Panc1 (cell line): ENCODE measurements at regions not wholly inside any gene's neighbourhood (a gene's known extent, or its start where the extent isn't known, plus 50 kb on each side); places are given as distances from the start of the nearest gene placed in this dataset.

Source experiments
- ATAC-seq: fragments of 200-7000 bp; cut with Tn5 transposase; 2 replicates; pipeline ENCODE4 v1.9.1; 2020; ENCODE audit warnings: mild to moderate bottlenecking, moderate library complexity
- BruUV-seq: library from RNA; stranded (reverse); fragments of 400-500 nt; replicated peaks from 2 replicates; lab custom pipeline; 2021; lab: Mats Ljungman, UMichigan
- CTCF ChIA-PET: fragments of 300-600 bp; sonication (Branson Sonifier 250); formaldehyde crosslinking; loops from one replicate; lab custom pipeline; 2022; ENCODE audit warnings: antibody characterized with exemption; lab: Charles Lee
- POLR2A ChIA-PET: fragments of 300-600 bp; sonication (Branson Sonifier 250); formaldehyde crosslinking; loops from one replicate; lab custom pipeline; 2022; ENCODE audit warnings: antibody characterized with exemption; lab: Charles Lee
- DNase-seq: peaks from one replicate; pipeline ENCODE4 v3.0.0-alpha.2; 2010; ENCODE audit warnings: low read depth, low spot score
- H3K27ac ChIP-seq: 2 replicates; pipeline ENCODE4 v1.5.1; 2011; ENCODE audit warnings: mild to moderate bottlenecking, low read length, inconsistent platforms
- H3K27me3 ChIP-seq: fragments of 200-500 bp; sonication (Bioruptor generic); 2 replicates; pipeline ENCODE4 v1.6.0; 2014; ENCODE audit warnings: low read length, inconsistent platforms; ENCODE audit not compliant: control insufficient read depth, insufficient read depth
- H3K36me3 ChIP-seq: fragments of 200-500 bp; sonication (Bioruptor generic); 2 replicates; pipeline ENCODE4 v1.5.1; 2014; ENCODE audit warnings: inconsistent platforms, mild to moderate bottlenecking, low read length, moderate library complexity; ENCODE audit not compliant: control insufficient read depth, insufficient read depth
- H3K4me1 ChIP-seq: 2 replicates; pipeline ENCODE4 v1.5.1; 2011; ENCODE audit warnings: inconsistent platforms, mild to moderate bottlenecking, low read length, moderate library complexity; ENCODE audit not compliant: control insufficient read depth, insufficient read depth
- H3K4me3 ChIP-seq, 2 experiments: 2 replicates each; pipeline ENCODE4 v1.5.1; 2011 to 2012; ENCODE audit warnings: low read depth in 2 of 2, low read length in 2 of 2, mild to moderate bottlenecking in 2 of 2, inconsistent platforms in 1 of 2, moderate library complexity in 1 of 2
- H3K9me3 ChIP-seq: fragments of 200-500 bp; sonication (Bioruptor generic); 2 replicates; pipeline ENCODE4 v1.5.1; 2014; ENCODE audit warnings: low read depth, mild to moderate bottlenecking, inconsistent platforms, low read length, moderate library complexity; ENCODE audit not compliant: control insufficient read depth, insufficient read depth
- CTCF ChIP-seq: fragments of 450-650 bp; IDR thresholded peaks from 2 replicates; pipeline ENCODE4 v1.5.1; 2017; ENCODE audit warnings: mild to moderate bottlenecking
- POLR2AphosphoS5 ChIP-seq: IDR thresholded peaks from 2 replicates; pipeline ENCODE4 v1.6.1; 2012; ENCODE audit warnings: mild to moderate bottlenecking, low read depth, low read length, moderate library complexity
- REST ChIP-seq, 2 experiments: IDR thresholded peaks; 2 replicates each; pipeline ENCODE4 v1.6.1; 2011 to 2012; ENCODE audit warnings: low read depth in 2 of 2, control low read depth in 1 of 2, low read length in 1 of 2, mild to moderate bottlenecking in 1 of 2, moderate library complexity in 1 of 2; ENCODE audit not compliant: insufficient read depth in 1 of 2
- SIN3A ChIP-seq: IDR thresholded peaks from 2 replicates; pipeline ENCODE4 v1.6.1; 2012; ENCODE audit warnings: low read depth, mild to moderate bottlenecking, low read length, moderate library complexity, borderline replicate concordance; ENCODE audit not compliant: insufficient read depth
- TCF7L2 ChIP-seq: IDR thresholded peaks from 2 replicates; pipeline ENCODE4 v1.6.1; 2011; ENCODE audit warnings: mild to moderate bottlenecking, low read depth, low read length, inconsistent platforms
- in situ Hi-C: cut with HindIII; loops from 2 replicates; pipeline ENCODE4 v1.10.0; 2016; ENCODE audit warnings: low sequenced_read_pairs, low pct_unique_long_range_greater_than_20kb
- intact Hi-C: fragments of 100-400 bp; cut with micrococcal nuclease; formaldehyde crosslinking; loops from one replicate; pipeline ENCODE4 v1.10.0; 2022; ENCODE audit not compliant: unreplicated experiment

DNA sequence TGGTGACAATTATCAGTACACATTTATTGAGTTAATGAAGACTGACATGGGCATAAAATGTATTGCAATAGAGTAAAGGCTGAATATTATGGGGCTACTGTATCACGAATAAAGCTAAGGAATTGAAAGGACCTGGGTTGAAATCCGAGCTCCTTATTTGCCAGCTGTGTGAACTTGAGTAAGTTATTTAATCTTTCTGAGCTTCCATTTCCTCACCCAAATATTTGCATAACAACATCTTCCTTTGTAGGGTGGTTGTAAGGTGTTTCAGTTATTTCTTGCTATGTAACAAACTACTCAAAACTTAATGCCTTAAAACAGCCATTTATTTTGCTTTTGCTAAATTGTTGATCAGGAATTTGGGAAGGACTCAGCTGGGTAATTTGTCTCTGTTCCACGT lies 111.1 kb upstream of the TSC22D2 start:
- H3K27me3 ChIP-seq: no peaks in the 10 kb centered on the region
- POLR2A ChIA-PET: no interaction called here
- H3K4me3 ChIP-seq: no peak overlapping the region
- TF ChIP-seq TCF7L2: no peak
- peak overlapping the region; percentile 71 for H3K27ac ChIP-seq
- peaks cover 30% of the 10 kb centered on the region for H3K4me1 ChIP-seq
- in situ Hi-C loops (no loop called here), intact Hi-C loops (no loop called here)
- DNase-seq (no peak), ATAC-seq (no peak)
- no TSS peak for BruUV-seq
- CTCF ChIA-PET: interaction anchor here (0.6 kb wide), 1 partner anchor 9 kb away, joined by 8 read pairs; no protein-coding TSS in a partner anchor
- no peaks in the 10 kb centered on the region for H3K36me3 ChIP-seq
- peaks cover 6% of the 10 kb centered on the region; the same call in 1 of the 2 replicates for H3K9me3 ChIP-seq

DNA sequence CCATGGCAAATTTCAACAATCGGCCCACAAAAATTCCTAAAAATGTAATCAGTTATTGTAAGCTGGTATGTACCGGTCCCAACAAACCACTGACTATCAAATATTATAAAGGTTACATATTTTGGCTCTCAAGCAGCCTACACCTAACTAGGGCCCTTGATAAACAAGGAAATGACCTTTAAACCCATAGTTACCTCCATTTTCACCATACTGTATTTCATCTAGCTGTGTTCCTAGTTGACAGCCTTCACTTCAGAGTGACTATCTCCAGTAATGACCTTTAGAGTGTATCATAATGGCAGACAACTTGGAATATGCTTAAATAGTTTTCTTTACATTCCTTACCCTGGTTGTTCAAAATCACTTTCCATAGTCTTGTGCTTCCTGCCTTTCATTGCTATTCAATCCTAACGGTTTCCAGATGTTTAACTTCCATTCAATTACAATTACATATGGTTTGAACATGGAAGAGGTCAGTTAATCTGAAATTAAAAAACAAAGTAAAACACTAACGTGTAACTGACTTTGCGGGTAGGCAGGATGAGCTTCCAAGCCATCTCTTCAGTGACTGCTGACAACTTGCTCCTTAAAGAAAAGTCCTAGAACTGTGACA lies 111.9 kb upstream of the TSC22D2 start:
- no peaks in the 10 kb centered on the region for H3K36me3 ChIP-seq
- ATAC-seq (no peak), DNase-seq (no peak)
- H3K4me3 ChIP-seq: no peak overlapping the region
- in situ Hi-C loops: no loop called here
- peaks cover 23% of the 10 kb centered on the region for H3K4me1 ChIP-seq
- TF ChIP-seq SIN3A (no peak), POLR2AphosphoS5 (no peak)
- BruUV-seq: no TSS peak
- intact Hi-C loops: no loop called here
- no peaks in the 10 kb centered on the region for H3K27me3 ChIP-seq
- CTCF ChIA-PET: interaction anchor here (0.6 to 1.0 kb wide), 2 partner anchors 9 to 10 kb away, joined by 3 to 8 read pairs; no protein-coding TSS in a partner anchor
- POLR2A ChIA-PET: no interaction called here
- peaks cover 6% of the 10 kb centered on the region; the same call in 1 of the 2 replicates for H3K9me3 ChIP-seq
- peak overlapping the region; percentile 71; the same call in 1 of the 2 replicates for H3K27ac ChIP-seq

- no peak overlapping the region for H3K4me3 ChIP-seq
- intact Hi-C loops (no loop called here), in situ Hi-C loops (no loop called here)
- peak overlapping the region; percentile 58 for H3K27ac ChIP-seq
- H3K4me1 ChIP-seq: no peaks in the 10 kb centered on the region
- ChIA-PET POLR2A (interaction anchor here (0.7 kb wide), 1 partner anchor 54 kb away, joined by 3 read pairs; no protein-coding TSS in a partner anchor), CTCF (interaction anchor here (1.3 kb wide), 1 partner anchor 114 kb away, joined by 3 read pairs; no protein-coding TSS in a partner anchor)
- peaks cover 6% of the 10 kb centered on the region; the same call in 1 of the 2 replicates for H3K9me3 ChIP-seq
- H3K36me3 ChIP-seq: no peaks in the 10 kb centered on the region
- ATAC-seq: peak; percentile 60; the same call in 1 of the 2 replicates
- no TSS peak for BruUV-seq
- TF ChIP-seq POLR2AphosphoS5 (no peak), CTCF (no peak), REST (IDR thresholded peaks at IDR 0.05; ENCODE audit: insufficient read depth in 1 of 2, low read depth in 2 of 2, low read length in 1 of 2) (no peak), TCF7L2 (no peak), SIN3A (no peak)
- DNase-seq: no peak
- no peaks in the 10 kb centered on the region for H3K27me3 ChIP-seq
These were observed 114.6 kb upstream of the TSC22D2 start for GRCh38 chr3:150293401-150294001.
